T-helper 17 cell (primary cell): ENCODE measurements at regions not wholly inside any gene's neighbourhood (a gene's known extent, or its start where the extent isn't known, plus 50 kb on each side); places are given as distances from the start of the nearest gene placed in this dataset.

Experiments
- ATAC-seq: fragments of 150-1000 bp; cut with Tn5 transposase; 2 replicates; pipeline ENCODE4 v1.10.0; 2021; ENCODE audit warnings: mild to moderate bottlenecking, moderate library complexity
- DNase-seq, 3 donors: peaks; one replicate each; pipeline versions ENCODE4 v3.0.0 to v3.0.0-alpha.2; 2020 to 2021
- H3K9me3 ChIP-seq: one replicate; pipeline ENCODE4 v1.7.0; 2013; ENCODE audit warnings: low read length, mild to moderate bottlenecking; ENCODE audit not compliant: control insufficient read depth, poor library complexity, severe bottlenecking
- H3K27ac Mint-ChIP-seq: one replicate; pipeline ENCODE4 v1.8.0; 2022; ENCODE audit warnings: mild to moderate bottlenecking, moderate library complexity, mixed read lengths
- H3K27me3 Mint-ChIP-seq: one replicate; pipeline ENCODE4 v1.8.0; 2022; ENCODE audit warnings: mixed read lengths
- H3K36me3 Mint-ChIP-seq: one replicate; pipeline ENCODE4 v1.8.0; 2022; ENCODE audit warnings: low read depth, mixed read lengths
- H3K4me1 Mint-ChIP-seq: one replicate; pipeline ENCODE4 v1.8.0; 2022; ENCODE audit warnings: mild to moderate bottlenecking, mixed read lengths
- H3K4me3 Mint-ChIP-seq: one replicate; pipeline ENCODE4 v1.8.0; 2022; ENCODE audit warnings: mild to moderate bottlenecking, moderate library complexity, mixed read lengths

DNA sequence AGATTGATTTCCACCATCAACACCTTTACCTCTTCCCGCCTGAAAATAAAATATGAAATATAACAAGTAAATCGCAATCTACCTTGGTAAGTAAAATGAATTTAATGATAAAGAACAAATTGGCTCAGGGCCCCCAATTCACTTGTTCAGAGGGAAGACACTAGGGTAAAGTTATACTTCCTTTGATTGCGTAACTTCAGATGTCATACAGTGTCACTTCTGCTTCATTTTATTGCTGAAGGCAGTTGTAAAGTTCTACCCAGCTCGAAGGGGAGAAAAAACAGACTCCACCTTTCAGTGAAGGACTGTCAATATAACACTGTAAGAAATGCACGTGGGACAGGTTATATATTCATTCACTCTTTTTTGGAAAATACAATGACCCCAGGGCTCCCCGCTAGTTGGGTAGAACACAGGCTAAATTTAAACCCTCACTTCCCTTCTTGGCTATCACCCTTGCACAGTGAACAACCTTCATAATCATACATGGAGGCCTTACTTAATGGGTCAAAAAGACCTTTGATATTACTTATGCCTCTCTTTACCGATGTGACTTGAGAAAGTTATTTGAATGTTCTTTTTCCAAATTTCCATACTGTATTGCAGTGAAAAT, 848.8 kb downstream of the MAT2B start:
- no peak overlapping the region for H3K27ac Mint-ChIP-seq
- no peak overlapping the region for H3K4me3 Mint-ChIP-seq
- ATAC-seq (no peak), DNase-seq (no peak)
- no peaks in the 10 kb centered on the region for H3K36me3 Mint-ChIP-seq
- no peaks in the 10 kb centered on the region for H3K27me3 Mint-ChIP-seq
- no peaks in the 10 kb centered on the region for H3K4me1 Mint-ChIP-seq
- H3K9me3 ChIP-seq, result no peaks in the 10 kb centered on the region

- no peak for DNase-seq
- no peaks in the 10 kb centered on the region for H3K9me3 ChIP-seq
Observed at GRCh38 chr5:164355267-164355830, 849.9 kb downstream of the MAT2B start.

DNA sequence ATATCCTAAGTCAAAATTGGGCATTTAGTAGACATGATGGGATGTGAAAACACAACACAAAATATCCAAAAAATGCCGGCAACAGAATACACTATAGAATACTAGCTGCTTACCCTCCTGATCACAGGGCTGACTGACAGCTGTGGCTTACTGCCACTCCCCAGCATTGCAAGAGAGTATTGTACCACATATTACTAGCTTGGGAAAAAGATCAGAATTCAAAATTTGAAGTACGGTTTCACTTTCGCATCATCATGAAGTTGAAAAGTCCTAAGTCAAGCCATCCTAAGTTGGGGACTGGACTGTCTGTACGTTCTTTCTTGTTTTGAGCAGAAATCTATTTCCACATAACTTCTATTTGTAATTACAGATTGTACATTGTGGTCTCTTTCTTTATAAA, 851.4 kb downstream of the MAT2B start:
- Mint-ChIP-seq H3K27me3 (no peaks in the 10 kb centered on the region), H3K4me3 (no peak overlapping the region), H3K27ac (no peak overlapping the region), H3K4me1 (no peaks in the 10 kb centered on the region), H3K36me3 (no peaks in the 10 kb centered on the region)
- no peak for ATAC-seq
- no peak for DNase-seq
- H3K9me3 ChIP-seq, result no peaks in the 10 kb centered on the region

More at GRCh38 chr5:164355267-164355830, 849.9 kb downstream of the MAT2B start:
- H3K36me3 Mint-ChIP-seq, result no peaks in the 10 kb centered on the region
- H3K4me1 Mint-ChIP-seq, result no peaks in the 10 kb centered on the region
- no peaks in the 10 kb centered on the region for H3K27me3 Mint-ChIP-seq
- H3K27ac Mint-ChIP-seq, result no peak overlapping the region
- ATAC-seq, result no peak
- no peak overlapping the region for H3K4me3 Mint-ChIP-seq

GRCh38 chr5:164357395-164358033, 852.1 kb downstream of the MAT2B start:
- no peaks in the 10 kb centered on the region for H3K27me3 Mint-ChIP-seq
- H3K4me3 Mint-ChIP-seq, result no peak overlapping the region
- H3K36me3 Mint-ChIP-seq, result no peaks in the 10 kb centered on the region
- no peak for DNase-seq
- H3K27ac Mint-ChIP-seq, result no peak overlapping the region
- ATAC-seq, result no peak
- no peaks in the 10 kb centered on the region for H3K4me1 Mint-ChIP-seq
- no peaks in the 10 kb centered on the region for H3K9me3 ChIP-seq

DNA sequence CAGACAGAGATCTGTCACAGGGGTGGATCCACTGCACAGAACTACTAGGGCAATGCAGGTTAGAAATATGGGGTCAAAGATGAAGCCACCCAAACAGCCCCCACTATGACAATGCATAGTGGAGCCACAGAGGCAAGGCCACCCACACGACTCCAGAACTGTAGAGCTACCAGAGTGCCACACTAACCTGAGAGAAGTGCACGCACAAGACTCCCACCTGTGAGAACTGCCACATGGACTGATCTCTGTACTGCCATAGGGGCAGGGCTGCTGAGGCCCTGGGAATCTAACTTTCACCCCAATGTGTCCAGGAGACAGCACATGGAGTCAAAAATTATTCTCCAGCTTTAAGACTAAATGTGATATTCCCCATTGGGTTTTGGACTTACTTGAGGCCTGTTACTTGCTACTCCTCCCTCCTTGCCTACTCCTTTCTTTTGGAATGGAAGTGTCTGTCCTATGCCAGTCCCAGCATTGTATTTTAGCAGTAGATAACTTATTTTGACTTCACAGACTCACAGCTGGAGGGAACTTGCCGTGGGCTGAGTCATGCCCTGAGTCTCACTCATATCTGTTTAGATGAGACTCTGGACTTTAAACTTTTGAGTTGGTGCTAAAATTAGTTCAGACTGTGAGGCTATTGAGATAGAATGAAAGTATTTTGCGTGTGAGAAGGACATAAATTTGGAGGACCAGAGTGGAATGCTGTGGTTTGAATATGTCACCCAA, 853.3 kb downstream of the MAT2B start:
- ATAC-seq (no peak), DNase-seq (no peak)
- H3K36me3 Mint-ChIP-seq, result no peaks in the 10 kb centered on the region
- no peaks in the 10 kb centered on the region for H3K9me3 ChIP-seq
- H3K4me1 Mint-ChIP-seq, result no peaks in the 10 kb centered on the region
- H3K27me3 Mint-ChIP-seq, result no peaks in the 10 kb centered on the region
- no peak overlapping the region for H3K4me3 Mint-ChIP-seq
- no peak overlapping the region for H3K27ac Mint-ChIP-seq

DNA sequence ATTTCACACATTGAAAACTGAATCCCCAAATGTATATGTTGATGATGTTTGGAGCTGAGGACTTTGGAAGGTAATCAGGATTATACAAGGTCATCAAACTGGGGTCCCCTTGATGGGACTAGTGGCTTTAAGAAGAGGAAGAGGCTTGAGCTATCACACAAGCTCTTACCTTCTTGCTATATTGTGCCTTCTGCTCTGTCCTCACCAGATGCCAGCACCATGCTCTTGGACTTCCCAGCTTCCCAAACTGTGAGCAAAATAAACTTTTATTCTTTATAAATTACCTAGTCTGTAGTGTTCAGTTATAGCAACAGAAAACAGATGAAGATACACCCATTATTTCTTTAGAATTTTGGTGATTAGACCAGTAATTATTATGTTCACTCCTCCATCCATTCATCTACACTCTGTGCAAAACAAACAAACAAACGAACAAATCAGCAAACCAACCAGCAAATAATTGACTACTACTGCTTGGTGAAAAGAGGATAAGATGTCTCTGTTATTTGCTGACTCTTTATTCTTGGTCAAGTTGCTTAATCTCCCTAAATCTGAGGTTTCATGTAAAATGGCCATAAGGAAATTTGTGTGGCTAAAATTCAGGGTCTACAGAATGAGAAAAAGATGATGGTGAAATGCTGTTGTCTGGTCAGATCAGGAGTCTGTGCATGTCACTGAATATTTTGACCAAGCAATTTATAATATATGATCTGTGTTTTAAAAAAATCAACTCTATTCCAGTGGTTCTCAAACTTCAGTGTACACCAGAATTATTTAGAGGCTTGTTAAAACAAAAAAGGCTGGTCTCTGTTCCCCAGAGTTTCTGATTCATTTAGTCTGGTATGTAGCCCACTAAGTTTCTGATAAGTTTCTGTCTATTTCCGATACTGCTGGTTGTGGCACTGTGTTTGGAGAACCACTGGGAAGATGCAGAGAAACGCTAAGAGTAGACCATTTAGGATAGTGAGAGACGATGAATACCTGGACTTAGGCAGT, 854.1 kb downstream of the MAT2B start:
- ATAC-seq, result no peak
- no peaks in the 10 kb centered on the region for H3K27me3 Mint-ChIP-seq

GRCh38 chr5:164360589-164360988, 855.2 kb downstream of the MAT2B start:
- H3K36me3 Mint-ChIP-seq, result no peaks in the 10 kb centered on the region
- no peaks in the 10 kb centered on the region for H3K9me3 ChIP-seq
- H3K27ac Mint-ChIP-seq, result no peak overlapping the region
- no peak for DNase-seq
- no peak overlapping the region for H3K4me3 Mint-ChIP-seq
- no peaks in the 10 kb centered on the region for H3K27me3 Mint-ChIP-seq
- ATAC-seq, result no peak
- no peaks in the 10 kb centered on the region for H3K4me1 Mint-ChIP-seq

More for the DNA sequence above, 854.1 kb downstream of the MAT2B start:
- no peak overlapping the region for H3K4me3 Mint-ChIP-seq
- no peak for DNase-seq
- no peak overlapping the region for H3K27ac Mint-ChIP-seq
- no peaks in the 10 kb centered on the region for H3K4me1 Mint-ChIP-seq
- no peaks in the 10 kb centered on the region for H3K36me3 Mint-ChIP-seq
- no peaks in the 10 kb centered on the region for H3K9me3 ChIP-seq

DNA sequence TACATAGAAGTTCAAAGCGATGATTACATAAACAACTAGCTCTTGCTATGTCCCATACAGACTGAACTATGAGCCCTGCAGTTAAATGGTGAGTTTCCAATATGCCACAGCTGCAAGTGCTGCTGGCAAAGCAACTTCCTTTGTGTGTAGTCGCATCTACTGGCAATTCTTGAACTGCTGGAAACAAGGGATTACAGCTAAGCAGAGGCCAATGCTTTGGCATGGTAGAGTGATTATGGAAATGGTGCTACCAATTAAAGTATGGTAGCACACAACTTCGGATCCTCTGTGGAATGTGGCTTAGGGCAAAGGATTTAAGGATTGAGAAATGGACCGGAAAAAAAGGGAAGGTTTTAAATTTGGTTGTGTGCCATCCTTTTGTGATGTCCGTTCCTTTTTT, 856.6 kb downstream of the MAT2B start:
- H3K27ac Mint-ChIP-seq, result no peak overlapping the region
- no peaks in the 10 kb centered on the region for H3K9me3 ChIP-seq
- no peak overlapping the region for H3K4me3 Mint-ChIP-seq
- no peak for DNase-seq
- no peaks in the 10 kb centered on the region for H3K4me1 Mint-ChIP-seq
- no peak for ATAC-seq
- no peaks in the 10 kb centered on the region for H3K27me3 Mint-ChIP-seq
- H3K36me3 Mint-ChIP-seq, result no peaks in the 10 kb centered on the region

DNA sequence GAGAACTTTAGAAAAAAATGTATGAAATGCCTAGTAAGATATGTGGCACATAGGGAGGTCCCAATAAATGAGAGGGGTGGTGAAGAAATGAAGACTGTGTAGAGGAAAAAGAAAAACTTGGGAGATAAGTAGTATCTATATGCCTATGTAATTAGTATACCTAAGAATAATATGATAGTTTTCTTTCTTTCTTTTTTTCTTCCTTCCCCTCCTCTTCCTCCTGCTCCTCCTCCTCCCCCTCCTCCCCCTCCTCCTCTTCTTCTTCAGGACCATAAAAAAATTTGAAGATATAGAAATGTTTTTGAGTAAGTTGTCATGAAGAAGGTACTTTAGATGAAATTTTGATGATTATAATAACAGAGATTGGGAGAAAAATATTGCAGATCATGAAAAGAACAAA, 857.4 kb downstream of the MAT2B start:
- ATAC-seq (no peak), DNase-seq (no peak)
- Mint-ChIP-seq H3K27me3 (no peaks in the 10 kb centered on the region), H3K4me3 (no peak overlapping the region), H3K36me3 (no peaks in the 10 kb centered on the region), H3K4me1 (no peaks in the 10 kb centered on the region), H3K27ac (no peak overlapping the region)
- H3K9me3 ChIP-seq, result no peaks in the 10 kb centered on the region

GRCh38 chr5:164364237-164365208, 859.1 kb downstream of the MAT2B start:
- no peak overlapping the region for H3K4me3 Mint-ChIP-seq

GRCh38 chr5:164370841-164371240, 865.4 kb downstream of the MAT2B start:
- DNase-seq, result no peak
- no peaks in the 10 kb centered on the region for H3K9me3 ChIP-seq
- H3K4me3 Mint-ChIP-seq, result no peak overlapping the region
- no peaks in the 10 kb centered on the region for H3K4me1 Mint-ChIP-seq
- no peak overlapping the region for H3K27ac Mint-ChIP-seq
- no peaks in the 10 kb centered on the region for H3K27me3 Mint-ChIP-seq
- H3K36me3 Mint-ChIP-seq, result no peaks in the 10 kb centered on the region
- no peak for ATAC-seq

More at GRCh38 chr5:164364237-164365208, 859.1 kb downstream of the MAT2B start:
- H3K9me3 ChIP-seq, result no peaks in the 10 kb centered on the region
- Mint-ChIP-seq H3K27ac (no peak overlapping the region), H3K4me1 (no peaks in the 10 kb centered on the region), H3K27me3 (no peaks in the 10 kb centered on the region), H3K36me3 (no peaks in the 10 kb centered on the region)
- no peak for ATAC-seq
- DNase-seq, result no peak

GRCh38 chr5:164372892-164373291, 867.5 kb downstream of the MAT2B start:
- no peaks in the 10 kb centered on the region for H3K9me3 ChIP-seq
- no peaks in the 10 kb centered on the region for H3K27me3 Mint-ChIP-seq
- H3K4me1 Mint-ChIP-seq, result no peaks in the 10 kb centered on the region
- no peak overlapping the region for H3K27ac Mint-ChIP-seq
- no peaks in the 10 kb centered on the region for H3K36me3 Mint-ChIP-seq
- ATAC-seq (no peak), DNase-seq (no peak)
- H3K4me3 Mint-ChIP-seq, result no peak overlapping the region
